ENCODE measurements at regions not wholly inside any gene's neighbourhood (a gene's known extent, or its start where the extent isn't known, plus 50 kb on each side); places are given as distances from the start of the nearest gene placed in this dataset.
A peak's percentile ranks its signal among the peaks of the same experiment; 100 is the strongest.
"Not testable (repeated sequence)": the region's sequence is repeated elsewhere in the genome, so short reads cannot be mapped to it uniquely, and the experiment has no call there.

DNA sequence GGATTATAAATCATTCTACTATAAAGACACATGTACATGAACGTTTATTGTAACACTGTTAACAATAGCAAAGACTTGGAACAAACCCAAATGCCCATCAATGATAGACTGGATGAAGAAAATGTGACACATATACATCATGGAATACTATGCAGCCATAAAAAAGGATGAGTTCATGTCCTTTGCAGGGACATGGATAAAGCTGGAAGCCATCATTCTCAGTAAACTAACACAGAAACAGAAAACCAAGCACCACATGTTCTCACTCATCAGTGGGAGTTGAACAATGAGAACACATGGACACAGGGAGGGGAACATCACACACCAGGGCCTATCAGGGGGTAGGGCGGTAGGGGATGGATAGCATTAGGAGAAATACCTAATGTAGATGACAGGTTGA is 202.7 kb downstream of the ENC1 start:
- H3K79me2 ChIP-seq (replicated peaks; ENCODE audit: insufficient read depth); H4K20me1 ChIP-seq (replicated peaks; ENCODE audit: insufficient read depth); H3K4me3 Mint-ChIP-seq; H3K27me3 ChIP-seq (ENCODE audit: insufficient read depth); DNase-seq (ENCODE audit: low spot score); H3K27me3 Mint-ChIP-seq (ENCODE audit: insufficient read depth, low read depth, poor library complexity); H3K4me2 ChIP-seq; H3F3A ChIP-seq (replicated peaks; ENCODE audit: low read depth); H2AFZ ChIP-seq; H3K4me3 ChIP-seq; H3K36me3 ChIP-seq (ENCODE audit: insufficient read depth); H3K9me2 ChIP-seq (ENCODE audit: insufficient read depth); ATAC-seq; H3K27ac ChIP-seq (ENCODE audit: low read depth); H3K27ac Mint-ChIP-seq; H3K36me3 Mint-ChIP-seq (ENCODE audit: low read depth): not testable (repeated sequence)
- Mint-ChIP-seq H3K4me1 (peaks cover 30% of the 10 kb centered on the region), H3K9me3 (peaks cover 12% of the 10 kb centered on the region; the same call in 2 of the 3 replicates)
- H3K4me1 ChIP-seq (ENCODE audit: insufficient read depth): peaks cover 27% of the 10 kb centered on the region

DNA sequence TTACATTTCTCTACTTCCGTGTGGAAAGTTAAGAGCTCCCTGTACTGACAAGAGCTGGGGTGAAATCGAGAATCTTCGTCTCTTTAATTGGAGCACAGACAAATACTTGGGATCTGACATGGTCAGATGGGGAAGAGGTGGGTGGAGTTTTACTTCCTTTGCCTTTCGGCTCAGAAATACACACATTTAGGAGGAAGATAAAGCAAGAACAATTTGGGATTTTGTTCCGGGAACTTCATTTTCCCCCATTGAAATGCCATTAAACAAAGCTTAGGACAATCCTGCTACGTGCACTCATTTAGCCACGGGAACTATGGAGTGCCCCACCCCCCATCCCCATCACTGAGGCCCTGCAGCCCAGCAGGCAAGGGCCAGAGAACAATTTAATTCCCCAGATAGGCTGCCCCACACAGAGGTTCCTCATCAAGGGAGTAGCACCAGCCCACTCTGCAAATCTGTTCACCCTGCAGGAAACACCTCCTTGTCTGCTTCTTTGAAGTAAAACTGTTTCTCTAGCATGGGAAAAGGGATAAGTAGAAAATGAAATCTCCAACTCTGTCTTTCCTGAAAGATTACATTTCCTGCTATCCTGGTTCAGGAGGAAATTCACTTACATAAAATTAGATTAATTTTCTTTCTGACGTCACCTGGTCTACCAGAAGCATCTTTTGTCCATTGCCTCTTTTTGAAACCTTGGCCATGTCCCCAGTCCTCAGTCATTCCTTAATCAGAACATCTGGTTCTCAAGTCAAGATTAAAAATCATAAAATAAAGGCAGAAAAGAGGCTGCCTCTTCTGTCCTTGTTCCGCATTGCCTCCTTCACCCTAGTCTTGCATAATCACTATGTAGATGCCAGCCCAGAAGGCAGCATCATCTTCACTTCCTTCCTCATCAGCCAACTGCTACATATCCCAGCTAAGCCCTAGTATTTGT is 206.4 kb downstream of the ENC1 start:
- Mint-ChIP-seq H3K36me3 (ENCODE audit: low read depth) (peaks cover 19% of the 10 kb centered on the region), H3K27ac (no peak overlapping the region), H3K4me3 (peak overlapping the region; percentile 24; the same call in 1 of the 3 replicates), H3K9me3 (peaks cover 33% of the 10 kb centered on the region), H3K27me3 (ENCODE audit: insufficient read depth, low read depth, poor library complexity) (no peaks in the 10 kb centered on the region), H3K4me1 (peaks cover 23% of the 10 kb centered on the region)
- Histone ChIP-seq H3K4me2 (peak overlapping the region; percentile 70), H3K27ac (ENCODE audit: low read depth) (no peak overlapping the region), H3K27me3 (ENCODE audit: insufficient read depth) (no peaks in the 10 kb centered on the region), H3K4me3 (0 out of 2 replicates have a peak overlapping the region, but pooled peaks have one; percentile 0), H2AFZ (peak overlapping the region; percentile 39; the same call in 1 of the 2 replicates), H3K9me2 (ENCODE audit: insufficient read depth) (no peaks in the 10 kb centered on the region), H3K36me3 (ENCODE audit: insufficient read depth) (no peaks in the 10 kb centered on the region), H3F3A (replicated peaks; ENCODE audit: low read depth) (no peaks in the 10 kb centered on the region), H3K79me2 (replicated peaks; ENCODE audit: insufficient read depth) (no peaks in the 10 kb centered on the region), H3K4me1 (ENCODE audit: insufficient read depth) (peaks cover 25% of the 10 kb centered on the region), H4K20me1 (replicated peaks; ENCODE audit: insufficient read depth) (no peaks in the 10 kb centered on the region)
- peak; percentile 83 for ATAC-seq
- DNase-seq (ENCODE audit: low spot score): peak; percentile 24
- TF ChIP-seq CREB1 (CRISPR knock-in tag; IDR thresholded peaks at IDR 0.05; ENCODE audit: low read depth) (no peak), STAT1 (IDR thresholded peaks at IDR 0.05; ENCODE audit: unreplicated experiment) (no peak), JUNB (IDR thresholded peaks at IDR 0.05; ENCODE audit: unreplicated experiment) (no peak), POLR2AphosphoS5 (IDR thresholded peaks at IDR 0.05; ENCODE audit: low read depth) (no peak), ZNF331 (CRISPR knock-in tag; IDR thresholded peaks at IDR 0.05; ENCODE audit: low read depth) (no peak), EZH2 (IDR thresholded peaks at IDR 0.05; ENCODE audit: low read depth, unreplicated experiment) (no peak), NANOG (IDR thresholded peaks at IDR 0.05; ENCODE audit: borderline replicate concordance) (no peak)
- TF ChIP-seq, protein P1, sequence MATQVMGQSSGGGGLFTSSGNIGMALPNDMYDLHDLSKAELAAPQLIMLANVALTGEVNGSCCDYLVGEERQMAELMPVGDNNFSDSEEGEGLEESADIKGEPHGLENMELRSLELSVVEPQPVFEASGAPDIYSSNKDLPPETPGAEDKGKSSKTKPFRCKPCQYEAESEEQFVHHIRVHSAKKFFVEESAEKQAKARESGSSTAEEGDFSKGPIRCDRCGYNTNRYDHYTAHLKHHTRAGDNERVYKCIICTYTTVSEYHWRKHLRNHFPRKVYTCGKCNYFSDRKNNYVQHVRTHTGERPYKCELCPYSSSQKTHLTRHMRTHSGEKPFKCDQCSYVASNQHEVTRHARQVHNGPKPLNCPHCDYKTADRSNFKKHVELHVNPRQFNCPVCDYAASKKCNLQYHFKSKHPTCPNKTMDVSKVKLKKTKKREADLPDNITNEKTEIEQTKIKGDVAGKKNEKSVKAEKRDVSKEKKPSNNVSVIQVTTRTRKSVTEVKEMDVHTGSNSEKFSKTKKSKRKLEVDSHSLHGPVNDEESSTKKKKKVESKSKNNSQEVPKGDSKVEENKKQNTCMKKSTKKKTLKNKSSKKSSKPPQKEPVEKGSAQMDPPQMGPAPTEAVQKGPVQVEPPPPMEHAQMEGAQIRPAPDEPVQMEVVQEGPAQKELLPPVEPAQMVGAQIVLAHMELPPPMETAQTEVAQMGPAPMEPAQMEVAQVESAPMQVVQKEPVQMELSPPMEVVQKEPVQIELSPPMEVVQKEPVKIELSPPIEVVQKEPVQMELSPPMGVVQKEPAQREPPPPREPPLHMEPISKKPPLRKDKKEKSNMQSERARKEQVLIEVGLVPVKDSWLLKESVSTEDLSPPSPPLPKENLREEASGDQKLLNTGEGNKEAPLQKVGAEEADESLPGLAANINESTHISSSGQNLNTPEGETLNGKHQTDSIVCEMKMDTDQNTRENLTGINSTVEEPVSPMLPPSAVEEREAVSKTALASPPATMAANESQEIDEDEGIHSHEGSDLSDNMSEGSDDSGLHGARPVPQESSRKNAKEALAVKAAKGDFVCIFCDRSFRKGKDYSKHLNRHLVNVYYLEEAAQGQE (IDR thresholded peaks at IDR 0.05; ENCODE audit: unreplicated experiment): no peak
- TF ChIP-seq, protein P2, sequence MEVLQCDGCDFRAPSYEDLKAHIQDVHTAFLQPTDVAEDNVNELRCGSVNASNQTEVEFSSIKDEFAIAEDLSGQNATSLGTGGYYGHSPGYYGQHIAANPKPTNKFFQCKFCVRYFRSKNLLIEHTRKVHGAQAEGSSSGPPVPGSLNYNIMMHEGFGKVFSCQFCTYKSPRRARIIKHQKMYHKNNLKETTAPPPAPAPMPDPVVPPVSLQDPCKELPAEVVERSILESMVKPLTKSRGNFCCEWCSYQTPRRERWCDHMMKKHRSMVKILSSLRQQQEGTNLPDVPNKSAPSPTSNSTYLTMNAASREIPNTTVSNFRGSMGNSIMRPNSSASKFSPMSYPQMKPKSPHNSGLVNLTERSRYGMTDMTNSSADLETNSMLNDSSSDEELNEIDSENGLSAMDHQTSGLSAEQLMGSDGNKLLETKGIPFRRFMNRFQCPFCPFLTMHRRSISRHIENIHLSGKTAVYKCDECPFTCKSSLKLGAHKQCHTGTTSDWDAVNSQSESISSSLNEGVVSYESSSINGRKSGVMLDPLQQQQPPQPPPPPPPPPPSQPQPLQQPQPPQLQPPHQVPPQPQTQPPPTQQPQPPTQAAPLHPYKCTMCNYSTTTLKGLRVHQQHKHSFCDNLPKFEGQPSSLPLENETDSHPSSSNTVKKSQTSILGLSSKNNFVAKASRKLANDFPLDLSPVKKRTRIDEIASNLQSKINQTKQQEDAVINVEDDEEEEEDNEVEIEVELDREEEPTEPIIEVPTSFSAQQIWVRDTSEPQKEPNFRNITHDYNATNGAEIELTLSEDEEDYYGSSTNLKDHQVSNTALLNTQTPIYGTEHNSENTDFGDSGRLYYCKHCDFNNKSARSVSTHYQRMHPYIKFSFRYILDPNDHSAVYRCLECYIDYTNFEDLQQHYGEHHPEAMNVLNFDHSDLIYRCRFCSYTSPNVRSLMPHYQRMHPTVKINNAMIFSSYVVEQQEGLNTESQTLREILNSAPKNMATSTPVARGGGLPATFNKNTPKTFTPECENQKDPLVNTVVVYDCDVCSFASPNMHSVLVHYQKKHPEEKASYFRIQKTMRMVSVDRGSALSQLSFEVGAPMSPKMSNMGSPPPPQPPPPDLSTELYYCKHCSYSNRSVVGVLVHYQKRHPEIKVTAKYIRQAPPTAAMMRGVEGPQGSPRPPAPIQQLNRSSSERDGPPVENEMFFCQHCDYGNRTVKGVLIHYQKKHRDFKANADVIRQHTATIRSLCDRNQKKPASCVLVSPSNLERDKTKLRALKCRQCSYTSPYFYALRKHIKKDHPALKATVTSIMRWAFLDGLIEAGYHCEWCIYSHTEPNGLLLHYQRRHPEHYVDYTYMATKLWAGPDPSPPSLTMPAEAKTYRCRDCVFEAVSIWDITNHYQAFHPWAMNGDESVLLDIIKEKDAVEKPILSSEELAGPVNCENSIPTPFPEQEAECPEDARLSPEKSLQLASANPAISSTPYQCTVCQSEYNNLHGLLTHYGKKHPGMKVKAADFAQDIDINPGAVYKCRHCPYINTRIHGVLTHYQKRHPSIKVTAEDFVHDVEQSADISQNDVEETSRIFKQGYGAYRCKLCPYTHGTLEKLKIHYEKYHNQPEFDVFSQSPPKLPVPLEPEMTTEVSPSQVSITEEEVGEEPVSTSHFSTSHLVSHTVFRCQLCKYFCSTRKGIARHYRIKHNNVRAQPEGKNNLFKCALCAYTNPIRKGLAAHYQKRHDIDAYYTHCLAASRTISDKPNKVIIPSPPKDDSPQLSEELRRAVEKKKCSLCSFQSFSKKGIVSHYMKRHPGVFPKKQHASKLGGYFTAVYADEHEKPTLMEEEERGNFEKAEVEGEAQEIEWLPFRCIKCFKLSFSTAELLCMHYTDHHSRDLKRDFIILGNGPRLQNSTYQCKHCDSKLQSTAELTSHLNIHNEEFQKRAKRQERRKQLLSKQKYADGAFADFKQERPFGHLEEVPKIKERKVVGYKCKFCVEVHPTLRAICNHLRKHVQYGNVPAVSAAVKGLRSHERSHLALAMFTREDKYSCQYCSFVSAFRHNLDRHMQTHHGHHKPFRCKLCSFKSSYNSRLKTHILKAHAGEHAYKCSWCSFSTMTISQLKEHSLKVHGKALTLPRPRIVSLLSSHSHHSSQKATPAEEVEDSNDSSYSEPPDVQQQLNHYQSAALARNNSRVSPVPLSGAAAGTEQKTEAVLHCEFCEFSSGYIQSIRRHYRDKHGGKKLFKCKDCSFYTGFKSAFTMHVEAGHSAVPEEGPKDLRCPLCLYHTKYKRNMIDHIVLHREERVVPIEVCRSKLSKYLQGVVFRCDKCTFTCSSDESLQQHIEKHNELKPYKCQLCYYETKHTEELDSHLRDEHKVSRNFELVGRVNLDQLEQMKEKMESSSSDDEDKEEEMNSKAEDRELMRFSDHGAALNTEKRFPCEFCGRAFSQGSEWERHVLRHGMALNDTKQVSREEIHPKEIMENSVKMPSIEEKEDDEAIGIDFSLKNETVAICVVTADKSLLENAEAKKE (CRISPR knock-in tag; IDR thresholded peaks at IDR 0.05): no peak

Measured in GM23338 (cell line).